Osteoblast (primary cell): ENCODE measurements at regions not wholly inside any gene's neighbourhood (a gene's known extent, or its start where the extent isn't known, plus 50 kb on each side); places are given as distances from the start of the nearest gene placed in this dataset.

Experiments used
- DNase-seq: peaks from one replicate; pipeline ENCODE4 v3.0.0; 2011; ENCODE audit warnings: low spot score, mixed read lengths; ENCODE audit not compliant: insufficient read length; ENCODE audit errors: missing footprints
- H2AFZ ChIP-seq: 2 replicates; pipeline ENCODE4 v1.6.0; 2011; ENCODE audit warnings: mild to moderate bottlenecking, low read length
- H3K27ac ChIP-seq: 2 replicates; pipeline ENCODE4 v1.5.1; 2011; ENCODE audit warnings: mild to moderate bottlenecking, low read depth, low read length, moderate library complexity
- H3K27me3 ChIP-seq: 2 replicates; pipeline ENCODE4 v1.6.0; 2012; ENCODE audit warnings: mild to moderate bottlenecking, control low read depth, inconsistent platforms, low read length, moderate library complexity; ENCODE audit not compliant: insufficient read depth
- H3K36me3 ChIP-seq: 2 replicates; pipeline ENCODE4 v1.5.1; 2011; ENCODE audit warnings: mild to moderate bottlenecking, low read length, control low read depth, moderate library complexity; ENCODE audit not compliant: insufficient read depth
- H3K4me1 ChIP-seq: 2 replicates; pipeline ENCODE4 v1.5.1; 2011; ENCODE audit warnings: mild to moderate bottlenecking, low read length, control low read depth, moderate library complexity; ENCODE audit not compliant: insufficient read depth
- H3K4me2 ChIP-seq: 2 replicates; pipeline ENCODE4 v1.6.0; 2011; ENCODE audit warnings: mild to moderate bottlenecking, low read length; ENCODE audit not compliant: insufficient read depth
- H3K4me3 ChIP-seq: fragments of 200-600 bp; sonication (generic); 3 replicates; pipeline ENCODE4 v1.5.1; 2012; ENCODE audit warnings: mild to moderate bottlenecking, low read length, inconsistent platforms; ENCODE audit not compliant: insufficient read depth
- H3K79me2 ChIP-seq: 2 replicates; pipeline ENCODE4 v1.6.0; 2012; ENCODE audit warnings: mild to moderate bottlenecking, low read length, control low read depth, inconsistent platforms; ENCODE audit not compliant: insufficient read depth
- H3K9me3 ChIP-seq: 2 replicates; pipeline ENCODE4 v1.5.1; 2011; ENCODE audit warnings: low read depth, low read length, control low read depth
- H4K20me1 ChIP-seq: 2 replicates; pipeline ENCODE4 v1.6.0; 2012; ENCODE audit warnings: mild to moderate bottlenecking, low read length, control low read depth; ENCODE audit not compliant: insufficient read depth
- CTCF ChIP-seq: IDR thresholded peaks from 2 replicates; pipeline ENCODE4 v1.5.1; 2011; ENCODE audit warnings: mild to moderate bottlenecking, low read depth, low read length, moderate library complexity; ENCODE audit errors: extremely low read depth

GRCh38 chr1:234985007-234985370 is 143.6 kb downstream of the TOMM20 start:
- Histone ChIP-seq H3K27ac (peak overlapping the region; percentile 97), H3K36me3 (no peaks in the 10 kb centered on the region), H3K79me2 (no peaks in the 10 kb centered on the region), H4K20me1 (no peaks in the 10 kb centered on the region), H2AFZ (no peak overlapping the region), H3K4me3 (no peak overlapping the region), H3K27me3 (no peaks in the 10 kb centered on the region), H3K9me3 (no peaks in the 10 kb centered on the region), H3K4me1 (peaks cover 65% of the 10 kb centered on the region), H3K4me2 (no peak overlapping the region)
- TF ChIP-seq CTCF: no peak
- no peak for DNase-seq

- no peaks in the 10 kb centered on the region for H3K27me3 ChIP-seq
- no peak overlapping the region for H2AFZ ChIP-seq
- H3K36me3 ChIP-seq: no peaks in the 10 kb centered on the region
- no peak overlapping the region for H3K4me3 ChIP-seq
- H3K9me3 ChIP-seq: no peaks in the 10 kb centered on the region
- H3K79me2 ChIP-seq: no peaks in the 10 kb centered on the region
- no peaks in the 10 kb centered on the region for H4K20me1 ChIP-seq
- H3K4me1 ChIP-seq: peaks cover 69% of the 10 kb centered on the region
- H3K4me2 ChIP-seq: peak overlapping the region; percentile 14
- H3K27ac ChIP-seq: peak overlapping the region; percentile 97
- TF ChIP-seq CTCF: no peak
- DNase-seq: no peak
Observed at GRCh38 chr1:234983564-234984238, 144.9 kb downstream of the TOMM20 start.

GRCh38 chr1:234981758-234982157 is 146.9 kb downstream of the TOMM20 start:
- no peak for TF ChIP-seq CTCF

GRCh38 chr1:234980645-234981396 is 147.8 kb downstream of the TOMM20 start:
- H3K79me2 ChIP-seq: no peaks in the 10 kb centered on the region
- peak overlapping the region; percentile 100 for H3K27ac ChIP-seq
- H3K4me2 ChIP-seq: peak overlapping the region; percentile 73
- H3K4me1 ChIP-seq: peaks cover 65% of the 10 kb centered on the region
- DNase-seq: peak; percentile 94
- H3K36me3 ChIP-seq: no peaks in the 10 kb centered on the region
- H3K27me3 ChIP-seq: no peaks in the 10 kb centered on the region
- no peaks in the 10 kb centered on the region for H3K9me3 ChIP-seq
- no peak for TF ChIP-seq CTCF
- no peak overlapping the region for H2AFZ ChIP-seq
- no peaks in the 10 kb centered on the region for H4K20me1 ChIP-seq
- H3K4me3 ChIP-seq: peak overlapping the region; percentile 7

More at GRCh38 chr1:234981758-234982157, 146.9 kb downstream of the TOMM20 start:
- H3K4me1 ChIP-seq: peaks cover 64% of the 10 kb centered on the region
- no peaks in the 10 kb centered on the region for H3K9me3 ChIP-seq
- H3K36me3 ChIP-seq: no peaks in the 10 kb centered on the region
- no peaks in the 10 kb centered on the region for H3K27me3 ChIP-seq
- no peak for DNase-seq
- H2AFZ ChIP-seq: no peak overlapping the region
- H3K27ac ChIP-seq: peak overlapping the region; percentile 100
- no peak overlapping the region for H3K4me3 ChIP-seq
- no peaks in the 10 kb centered on the region for H3K79me2 ChIP-seq
- no peaks in the 10 kb centered on the region for H4K20me1 ChIP-seq
- H3K4me2 ChIP-seq: no peak overlapping the region
